COR-L47 (cell line): ENCODE measurements at regions not wholly inside any gene's neighbourhood (a gene's known extent, or its start where the extent isn't known, plus 50 kb on each side); places are given as distances from the start of the nearest gene placed in this dataset.

ENCODE experiments used
- DNase-seq: peaks from one replicate; lab custom pipeline; 2025; lab: John Stamatoyannopoulos, UW

DNA sequence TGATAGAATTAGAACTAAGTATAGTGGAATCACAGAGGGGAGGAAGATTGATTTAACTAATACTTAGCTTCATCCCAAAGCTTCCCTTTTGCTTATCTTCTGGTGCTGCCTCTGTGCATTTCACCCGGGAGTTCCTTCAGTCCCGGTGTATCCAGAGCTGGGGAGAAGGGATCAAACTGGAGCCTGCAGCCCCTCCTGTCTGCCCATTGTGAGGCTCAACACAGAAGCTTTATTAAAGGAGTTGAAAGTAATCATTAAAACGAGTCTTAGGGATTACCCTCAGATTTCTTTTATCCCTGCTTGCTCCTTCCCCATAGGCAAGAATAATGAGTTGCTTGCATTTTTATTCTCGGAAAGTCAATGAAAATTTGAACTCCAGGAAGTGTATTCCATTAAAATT is 739.7 kb upstream of the DDX18 start:
- DNase-seq: no peak

DNA sequence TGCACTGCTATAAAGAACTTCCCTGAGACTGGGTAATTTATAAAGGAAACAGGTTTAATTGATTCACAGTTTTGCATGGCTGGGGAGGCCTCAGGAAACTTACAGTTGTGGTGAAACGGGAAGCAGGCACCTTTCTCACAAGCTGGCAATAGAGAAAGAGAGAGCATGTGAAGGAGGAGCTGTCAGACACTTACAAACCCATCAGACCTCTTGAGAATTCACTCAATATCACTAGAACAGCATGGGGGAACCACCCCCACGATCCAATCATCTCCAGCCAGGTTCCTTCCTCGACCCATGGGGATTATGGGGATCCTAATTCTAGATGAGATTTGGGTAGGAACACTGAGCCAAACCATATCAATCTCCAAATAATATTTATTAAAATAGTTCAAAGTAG is 729.2 kb upstream of the DDX18 start:
- no peak for DNase-seq

DNA sequence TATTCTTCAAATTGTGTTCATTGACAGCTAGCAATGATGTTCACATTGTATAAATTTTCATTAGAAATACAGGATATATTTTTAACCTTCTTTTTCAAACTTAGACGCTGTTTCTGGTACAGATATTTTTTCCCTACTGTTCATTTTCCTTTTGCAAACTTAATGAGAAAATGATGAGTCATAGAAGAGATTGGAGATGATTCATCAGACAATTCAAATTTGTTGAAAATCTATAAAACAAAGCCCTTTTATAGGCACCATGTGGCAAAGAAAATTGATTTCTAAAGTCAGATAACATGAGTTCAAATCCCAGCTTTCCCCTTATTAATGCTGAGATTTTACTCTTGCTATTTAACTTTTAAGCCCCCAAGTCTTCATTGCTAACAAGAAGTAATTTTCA is 728.8 kb upstream of the DDX18 start:
- no peak for DNase-seq

DNA sequence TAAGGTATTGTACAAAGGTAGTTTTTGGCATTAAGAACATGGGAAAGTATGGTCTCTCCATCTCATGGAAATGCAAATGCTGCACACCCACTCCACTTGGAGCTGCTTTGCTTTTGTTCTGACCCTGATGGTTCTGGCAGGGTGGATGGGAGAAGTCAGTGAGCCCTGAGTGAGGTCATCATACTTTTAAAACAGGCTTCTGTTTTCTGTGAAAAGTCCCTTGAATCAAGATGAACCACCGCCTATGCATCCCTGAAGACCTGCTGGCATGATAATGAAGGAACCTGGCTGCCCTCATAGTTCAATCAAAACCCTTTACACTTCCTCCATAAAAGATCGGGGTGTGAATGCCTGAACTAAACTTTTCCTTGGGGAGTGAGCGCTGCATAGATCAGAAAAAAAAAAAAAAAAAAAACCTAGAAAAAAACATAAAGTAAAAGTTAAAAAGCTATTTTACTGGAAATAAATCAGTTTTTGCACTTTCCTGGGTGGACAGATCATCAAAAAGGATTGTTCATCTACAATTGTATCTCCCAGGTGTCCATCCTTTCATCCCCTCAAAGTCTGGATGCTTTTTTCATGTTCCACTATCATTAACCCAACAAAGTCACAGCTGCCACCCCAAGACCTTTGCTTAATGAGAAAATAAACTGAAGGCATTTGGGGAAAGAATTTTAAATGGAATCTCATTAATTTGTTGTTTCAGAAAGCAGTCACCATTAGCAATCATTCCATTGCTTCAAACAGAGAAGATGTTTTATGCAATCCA is 728.1 kb upstream of the DDX18 start:
- DNase-seq: no peak

DNA sequence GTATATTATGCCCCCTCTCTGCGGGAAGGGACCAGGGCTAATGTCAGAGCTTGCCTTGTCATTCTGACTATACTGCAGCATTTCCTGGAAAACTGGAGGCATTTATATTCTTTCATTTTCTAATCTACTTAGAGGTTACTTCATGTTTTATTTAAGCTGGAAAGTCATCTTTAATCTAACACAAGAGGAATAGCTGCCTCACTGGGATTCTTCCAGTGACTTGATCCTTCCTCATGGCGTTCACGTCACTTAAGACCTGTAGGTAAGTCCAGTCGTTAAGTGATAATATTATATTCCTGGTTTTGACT is 727.6 kb upstream of the DDX18 start:
- no peak for DNase-seq

DNA sequence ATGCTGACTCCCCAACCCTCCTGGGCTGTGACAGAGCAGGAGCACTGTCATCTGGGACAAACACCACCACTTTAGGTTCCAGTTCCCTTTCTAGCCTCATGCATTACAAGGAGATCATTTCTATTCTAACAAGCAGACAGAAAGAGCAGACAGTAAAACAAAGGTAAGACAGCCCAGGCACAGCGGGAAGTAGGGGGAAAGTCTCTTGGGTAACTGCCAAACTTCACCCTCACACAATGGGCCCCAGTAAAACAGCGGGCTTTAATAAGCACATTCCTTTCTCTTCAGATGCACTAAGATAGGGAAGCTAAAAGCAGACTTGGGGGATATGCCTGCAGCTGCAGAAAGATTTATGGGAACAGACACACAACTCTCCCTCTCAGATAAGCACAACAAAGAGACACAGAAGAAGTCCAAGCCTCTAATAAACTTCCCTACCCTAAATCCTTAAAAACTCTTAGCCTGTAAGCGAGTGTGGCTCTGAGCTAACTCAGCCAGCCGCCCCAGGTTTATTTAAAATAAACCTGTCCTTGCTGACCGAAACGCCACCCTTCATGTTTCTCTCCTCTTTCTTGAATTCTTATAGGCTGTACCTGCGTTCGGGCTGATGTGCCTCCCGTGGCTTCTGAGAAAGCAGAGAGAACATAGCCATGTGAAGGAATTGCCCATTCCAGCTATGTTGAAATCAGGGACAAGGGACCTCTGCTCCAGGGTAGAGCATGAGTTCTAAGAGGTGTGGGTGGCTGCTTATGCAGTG is 726.8 kb upstream of the DDX18 start:
- DNase-seq: peak; percentile 77

DNA sequence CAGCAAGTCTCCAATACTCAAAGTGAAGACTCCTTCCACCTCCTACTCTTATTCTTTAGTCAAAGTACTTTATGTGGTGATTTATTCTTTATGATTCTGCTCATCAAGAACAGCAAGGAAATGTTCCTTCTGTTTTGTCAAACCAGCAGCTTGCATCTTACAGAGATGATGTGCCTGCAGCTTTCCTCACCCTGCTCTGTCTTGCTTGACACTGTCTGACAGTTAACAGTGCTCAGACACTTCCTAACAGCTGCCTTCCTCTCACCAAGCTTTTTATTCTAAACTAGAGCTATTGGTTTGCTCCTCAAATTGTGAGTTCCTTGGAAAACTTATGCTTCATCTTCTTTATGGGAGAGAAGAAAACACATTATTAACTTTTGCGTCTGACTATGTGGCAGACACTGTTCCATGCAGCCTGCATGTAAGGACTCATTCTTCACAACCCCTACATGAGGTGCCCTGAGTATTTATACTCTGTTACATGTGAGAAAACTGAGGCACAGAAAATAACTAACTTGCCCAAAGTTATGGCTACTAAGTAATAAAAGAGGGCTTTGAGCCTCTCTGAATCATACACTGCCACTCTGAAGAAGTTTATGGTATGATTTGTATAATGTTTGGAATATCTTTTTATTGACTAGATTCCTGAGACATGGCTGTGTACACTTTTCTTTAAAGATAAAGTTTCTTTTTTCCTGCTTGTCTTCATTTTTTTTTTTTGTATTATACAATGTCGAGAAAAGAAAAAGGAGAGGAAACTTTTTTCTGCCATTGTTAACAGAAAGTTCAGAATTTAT is 723.3 kb upstream of the DDX18 start:
- no peak for DNase-seq

DNA sequence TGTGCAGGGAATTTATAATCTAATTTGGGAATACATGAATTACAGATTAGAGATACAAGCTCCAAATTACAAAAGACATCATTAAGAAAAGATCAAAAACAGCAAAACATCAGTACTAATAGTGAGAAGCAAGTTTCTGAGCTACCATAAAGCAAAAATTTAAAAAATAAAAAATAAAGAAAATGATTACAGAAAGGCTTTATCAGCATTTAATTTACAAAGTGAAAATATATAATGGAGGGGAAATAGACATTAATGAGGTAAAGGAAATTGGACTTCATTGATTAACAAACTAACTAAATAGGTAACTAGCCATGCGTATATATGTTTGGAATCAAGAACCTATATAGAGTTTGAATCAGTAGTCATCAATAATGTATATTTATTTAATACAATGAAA is 712.9 kb upstream of the DDX18 start:
- DNase-seq: no peak

DNA sequence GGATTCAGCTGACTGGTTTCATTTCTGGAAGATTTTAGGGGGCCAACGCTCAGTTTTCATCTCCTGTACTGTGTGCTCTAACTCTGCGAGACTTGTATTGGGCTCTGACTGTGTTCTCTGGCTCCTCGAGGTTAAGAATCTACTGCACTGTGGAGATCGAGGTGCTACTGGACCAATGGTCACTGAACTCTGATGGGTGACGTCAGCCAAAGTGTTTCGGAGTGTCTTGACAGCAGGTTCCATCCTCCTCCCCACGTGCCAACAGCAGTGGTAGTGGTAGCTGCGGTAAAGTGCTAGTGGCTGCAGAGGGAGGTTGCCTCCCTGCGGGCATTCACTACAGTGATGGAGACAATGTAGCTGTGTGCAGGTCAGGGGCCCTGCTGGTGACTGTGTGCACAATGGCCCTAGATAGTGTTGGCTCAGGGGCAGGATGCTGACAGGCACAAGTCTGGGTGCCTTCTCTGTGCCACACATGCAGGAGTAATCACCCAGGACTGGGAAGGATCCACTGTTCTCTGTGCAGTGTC is 705.7 kb upstream of the DDX18 start:
- DNase-seq: no peak

DNA sequence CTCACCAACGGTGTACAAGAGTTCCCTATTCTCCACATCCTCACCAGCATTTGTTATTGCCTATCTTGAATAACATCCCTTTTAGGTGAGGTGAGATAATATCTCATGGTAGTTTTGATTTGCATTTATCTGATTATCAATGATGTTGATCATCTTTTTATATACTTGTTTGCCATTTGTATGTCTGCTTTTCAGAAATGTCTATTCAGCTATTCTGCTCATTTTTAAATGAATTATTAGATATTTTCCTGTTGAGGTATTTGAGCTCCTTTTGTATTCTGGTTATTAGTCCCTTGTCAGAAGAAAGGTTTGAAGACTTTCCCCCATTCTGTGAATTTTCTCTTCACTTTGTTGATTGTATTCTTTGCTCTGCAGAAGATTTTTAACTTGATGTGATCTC is 695.5 kb upstream of the DDX18 start:
- DNase-seq: no peak

DNA sequence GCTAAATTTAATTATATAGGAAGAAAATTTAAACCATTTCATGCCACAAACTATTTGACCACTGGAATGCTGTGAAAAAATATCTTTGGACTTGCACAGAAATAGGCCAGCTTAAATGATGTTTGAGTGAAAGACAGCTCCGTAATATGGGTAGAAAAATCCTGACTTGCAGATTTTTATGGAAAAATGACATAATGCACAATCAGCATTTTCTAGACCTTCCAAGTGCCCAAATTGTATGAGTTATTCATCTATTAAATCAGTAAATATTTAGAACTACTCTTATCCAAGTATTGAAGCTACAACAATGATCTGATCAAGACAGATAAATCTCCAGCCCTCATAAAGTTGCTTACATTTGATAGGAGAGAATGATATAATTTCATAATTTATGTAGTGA is 691.1 kb upstream of the DDX18 start:
- DNase-seq: no peak

DNA sequence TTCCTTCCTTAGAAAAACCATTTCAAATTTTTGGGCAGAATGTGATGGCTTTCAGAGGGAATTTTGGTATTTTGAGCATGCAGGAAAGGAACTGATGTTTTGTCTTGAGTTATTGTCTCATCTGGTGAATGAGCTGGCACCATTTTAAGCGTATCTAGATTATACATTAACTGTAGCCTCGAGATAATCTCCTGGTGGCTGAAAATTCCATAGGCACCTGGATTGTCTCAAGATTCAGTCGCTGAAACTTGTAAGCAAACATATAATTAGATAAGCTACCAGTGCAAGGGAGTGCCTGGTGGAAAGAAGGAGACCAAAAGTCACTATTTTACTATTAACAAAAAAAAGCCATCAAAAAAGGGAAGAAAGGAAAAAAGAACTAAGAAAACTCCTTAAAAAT is 687.8 kb upstream of the DDX18 start:
- DNase-seq: no peak

DNA sequence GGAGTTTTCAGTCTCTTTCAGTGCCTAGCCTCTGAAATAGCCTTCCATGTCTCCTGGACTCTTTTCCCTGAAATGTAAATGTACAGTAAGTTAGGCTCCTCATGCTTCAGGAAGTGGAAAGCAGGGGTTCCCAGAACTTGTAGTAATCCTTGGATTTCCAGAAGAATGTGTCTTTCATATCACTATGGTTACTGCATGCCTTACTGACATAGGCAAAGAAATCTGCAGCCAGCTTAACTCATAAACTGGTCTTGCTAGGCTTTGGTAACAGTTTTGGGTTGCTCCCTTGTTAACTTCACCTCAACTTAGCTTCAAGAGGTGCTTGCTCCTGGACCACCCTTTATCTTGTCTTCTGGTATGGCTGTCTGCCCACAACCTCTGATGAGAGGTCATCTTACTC is 686.8 kb upstream of the DDX18 start:
- DNase-seq: no peak

DNA sequence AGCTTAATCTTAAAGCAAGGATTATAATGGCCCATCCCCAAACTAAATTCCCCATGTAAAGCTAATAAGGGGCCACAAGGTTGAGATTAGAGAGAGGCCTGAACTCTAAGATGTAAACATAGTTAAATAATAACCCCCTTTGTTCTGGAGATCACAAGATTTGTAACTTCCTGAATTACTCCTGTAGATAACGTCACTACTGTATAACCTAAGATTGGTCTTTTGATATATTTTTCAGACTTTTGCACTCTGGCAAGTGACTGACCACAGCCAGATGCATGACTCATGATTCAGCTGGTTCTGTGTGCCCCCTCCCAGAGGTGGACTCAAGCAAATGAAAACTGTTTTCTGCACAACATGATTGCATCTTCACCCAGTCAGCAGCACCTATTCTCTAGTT is 686.0 kb upstream of the DDX18 start:
- DNase-seq: no peak

DNA sequence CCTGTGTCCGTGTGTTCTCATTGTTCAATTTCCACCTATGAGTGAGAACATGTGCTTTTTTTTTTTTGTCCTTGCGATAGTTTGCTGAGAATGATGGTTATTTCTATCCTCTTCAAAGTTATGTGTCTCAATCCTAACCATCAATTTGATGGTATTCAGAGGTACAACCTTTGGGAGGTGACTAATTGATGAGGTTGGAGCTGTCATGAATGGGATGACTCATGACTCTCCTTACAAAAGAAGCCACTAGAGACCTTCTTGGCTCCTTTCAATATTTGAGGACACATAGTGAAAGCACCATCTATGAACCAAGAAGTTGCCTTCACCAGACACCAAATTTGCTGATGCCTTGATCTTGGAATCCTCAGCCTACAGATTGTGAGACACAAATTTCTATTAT is 677.1 kb upstream of the DDX18 start:
- DNase-seq: no peak

DNA sequence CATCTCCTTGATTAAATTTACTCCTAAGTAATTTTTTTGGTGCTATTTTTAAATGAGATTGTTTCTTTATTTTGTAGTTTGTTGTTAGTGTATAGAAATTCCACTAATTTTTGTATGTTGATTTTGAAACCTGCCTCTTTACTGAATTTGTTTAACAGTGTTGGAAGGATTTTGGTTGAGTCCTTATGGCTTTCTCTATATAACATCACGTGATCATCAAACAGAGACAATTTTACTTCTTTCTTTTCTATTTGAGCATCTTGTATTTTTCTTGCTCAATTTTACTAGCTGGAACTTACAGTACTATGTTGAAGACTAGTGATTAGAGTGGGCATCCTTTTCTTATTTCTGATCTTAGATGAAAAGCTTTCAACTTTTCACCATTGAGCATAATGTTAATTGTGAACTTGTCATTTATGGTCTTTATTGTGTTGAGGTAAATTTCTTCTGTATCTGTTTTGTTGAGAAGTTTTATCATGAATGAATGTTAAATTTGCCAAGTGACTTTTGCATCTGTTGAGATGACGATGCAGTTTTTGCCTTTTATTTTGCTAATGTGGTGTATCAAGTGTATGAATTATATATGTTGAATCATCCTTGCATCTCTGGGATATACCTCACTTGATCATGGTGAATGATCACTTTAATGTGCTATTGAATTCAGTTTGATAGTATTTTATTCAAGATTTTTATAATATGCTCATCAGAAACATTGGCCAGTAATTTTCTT is 645.3 kb upstream of the DDX18 start:
- no peak for DNase-seq

DNA sequence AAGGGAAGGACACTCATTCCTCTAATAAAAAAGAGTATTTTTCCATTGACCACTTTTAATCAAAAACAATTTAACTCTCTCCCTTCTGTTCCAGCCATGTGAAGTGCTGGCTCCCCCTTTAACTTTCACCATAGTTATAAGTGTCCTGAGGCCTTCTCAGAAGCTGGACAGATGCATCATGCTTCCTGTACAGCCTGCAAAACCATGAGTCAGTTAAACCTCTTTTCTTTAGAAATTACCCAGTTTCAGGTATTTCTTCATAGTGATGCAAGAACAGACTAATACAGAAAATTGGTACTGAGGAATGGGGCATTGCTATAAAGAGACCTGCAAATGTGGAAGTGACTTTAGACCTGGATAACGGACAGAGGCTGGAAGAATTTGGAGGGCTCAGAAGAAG is 643.6 kb upstream of the DDX18 start:
- no peak for DNase-seq

DNA sequence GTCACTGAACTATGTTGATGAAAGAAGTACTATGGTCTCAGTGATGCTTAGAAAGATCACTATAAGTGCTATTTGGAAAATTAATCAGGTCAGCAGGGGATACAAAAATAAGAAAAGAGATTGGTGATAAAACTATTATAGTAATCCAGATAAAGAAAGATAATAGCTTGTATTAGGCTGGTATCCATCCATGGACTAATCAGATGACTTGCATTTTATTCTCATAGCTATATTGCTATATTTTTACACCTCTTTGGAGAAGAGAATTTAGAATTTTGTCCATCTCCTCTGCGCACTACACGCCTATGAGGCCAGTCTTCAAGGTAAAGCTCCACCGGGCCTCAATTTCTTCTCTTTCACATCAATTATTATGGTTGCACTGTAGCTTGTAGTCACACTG is 635.1 kb upstream of the DDX18 start:
- no peak for DNase-seq

DNA sequence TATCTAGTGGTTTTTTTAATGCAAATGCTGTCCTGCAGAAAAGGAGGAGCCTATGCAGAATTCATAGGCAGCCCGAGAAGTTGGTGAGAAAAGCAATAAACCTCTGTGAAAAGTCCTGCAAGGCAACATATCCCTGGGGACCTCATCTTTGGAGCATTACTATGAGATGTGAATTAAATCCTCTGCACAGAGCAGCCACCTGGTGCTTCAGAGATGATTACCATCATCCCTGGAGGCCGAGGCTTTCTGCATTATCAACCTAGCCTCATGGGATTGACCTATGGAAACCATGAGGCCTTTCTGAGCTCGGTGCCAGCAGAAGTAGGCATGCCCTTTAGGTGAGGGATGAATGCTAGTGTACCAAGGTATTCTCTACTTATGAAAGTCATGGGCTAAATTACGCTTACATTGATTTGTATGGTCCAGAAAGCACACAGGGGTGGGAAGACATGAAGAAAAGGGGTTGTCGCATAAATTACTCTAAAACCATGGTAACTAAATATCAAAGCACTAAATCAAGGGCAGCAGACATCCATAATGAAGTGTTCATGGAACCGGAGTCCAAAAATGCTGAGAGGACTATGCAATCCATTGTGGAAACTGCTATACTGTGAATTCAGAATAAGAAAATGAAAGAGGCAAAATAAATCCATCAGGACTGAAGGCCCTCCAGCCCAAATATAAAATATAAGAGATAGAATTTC is 623.5 kb upstream of the DDX18 start:
- no peak for DNase-seq

DNA sequence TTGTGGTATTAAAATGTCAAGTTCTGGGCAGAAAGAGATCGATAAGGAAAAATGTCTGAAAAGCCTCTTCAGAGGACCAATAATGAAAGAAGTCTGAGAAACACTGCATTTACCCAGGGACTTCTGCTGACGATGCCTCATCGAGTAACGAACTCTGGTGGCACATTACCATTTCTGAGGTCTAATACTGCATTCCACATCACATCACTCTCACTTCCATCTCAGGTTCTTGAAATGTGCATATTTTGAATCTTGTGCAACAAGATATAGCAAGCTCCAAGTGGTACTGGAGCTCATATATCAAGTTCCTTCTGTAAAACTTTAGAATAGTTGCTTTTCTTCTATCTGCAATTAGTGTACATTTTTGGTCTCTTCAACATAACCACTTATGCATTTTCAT is 619.1 kb upstream of the DDX18 start:
- no peak for DNase-seq

DNA sequence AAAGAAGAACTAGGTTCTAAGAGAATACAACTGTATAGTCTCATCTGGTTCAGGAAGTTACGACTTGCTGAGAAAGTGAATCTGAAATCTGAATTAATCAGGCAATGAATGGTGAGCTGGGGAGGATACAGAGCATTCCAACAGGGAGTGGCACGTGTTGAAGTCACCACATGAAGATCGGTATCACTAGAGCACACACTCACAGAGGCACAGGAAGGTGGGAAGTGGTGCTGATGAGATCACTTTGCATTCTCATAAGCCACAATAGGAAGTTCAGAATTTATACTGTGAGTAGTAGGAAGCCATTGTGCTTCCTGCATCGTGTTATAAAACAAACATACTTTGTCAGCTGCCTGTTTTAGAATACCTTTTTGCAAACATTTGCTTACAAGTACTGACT is 615.0 kb upstream of the DDX18 start:
- no peak for DNase-seq

DNA sequence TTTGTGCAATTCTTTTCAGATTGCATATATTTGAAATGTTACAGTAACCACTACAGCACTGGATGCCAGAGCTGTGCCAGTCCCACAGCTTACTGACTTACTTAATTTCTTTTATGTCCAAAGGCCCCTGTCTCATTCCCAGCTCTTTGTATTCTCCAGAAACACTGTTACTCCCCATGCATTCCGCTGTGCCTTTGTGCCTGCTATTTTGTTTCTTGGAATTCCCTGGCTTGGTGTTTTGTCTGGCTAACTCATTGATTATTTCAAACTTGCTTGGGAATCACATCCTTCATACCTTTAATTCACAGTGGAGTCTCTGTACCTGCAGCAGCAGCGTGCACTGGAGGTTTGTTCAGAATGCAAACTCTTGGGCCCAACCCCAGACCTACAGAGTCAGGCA is 601.9 kb upstream of the DDX18 start:
- no peak for DNase-seq
